ENCODE measurements at regions not wholly inside any gene's neighbourhood (a gene's known extent, or its start where the extent isn't known, plus 50 kb on each side); places are given as distances from the start of the nearest gene placed in this dataset.

DNA sequence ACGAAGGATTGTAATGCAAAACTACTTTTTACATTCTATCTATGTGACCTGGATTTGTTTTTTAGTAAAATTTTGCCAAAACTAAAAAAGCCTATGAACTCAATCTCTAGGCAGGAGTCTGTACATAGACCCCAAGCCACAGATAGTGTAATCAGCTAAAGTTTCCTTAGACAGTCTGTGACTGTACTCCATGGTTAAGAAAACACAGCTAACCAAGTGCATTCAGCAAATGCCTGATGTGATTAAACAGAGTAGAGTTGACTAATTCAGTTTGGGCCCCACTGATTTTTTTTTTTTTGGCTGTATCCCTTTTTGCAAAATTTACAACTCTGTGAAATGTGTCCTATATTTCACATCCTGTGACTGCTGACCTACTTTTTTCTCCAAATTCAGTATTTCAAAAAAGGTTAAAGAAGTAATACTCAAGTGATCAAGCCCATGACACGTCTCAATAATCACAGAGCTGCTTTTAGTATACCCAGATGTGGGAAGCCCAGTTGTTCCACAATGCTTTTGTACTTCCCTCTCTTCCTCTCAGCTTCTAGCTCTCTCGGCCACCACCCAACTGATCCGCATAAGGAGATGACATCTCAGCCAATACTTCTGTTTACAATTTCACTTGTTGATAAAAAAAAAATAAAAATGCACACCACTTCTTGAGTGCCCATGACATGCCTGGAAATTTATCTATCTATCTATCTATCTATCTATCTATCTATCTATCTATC lies 108.8 kb upstream of the TBX18 start:
- TF ChIP-seq, protein P1, sequence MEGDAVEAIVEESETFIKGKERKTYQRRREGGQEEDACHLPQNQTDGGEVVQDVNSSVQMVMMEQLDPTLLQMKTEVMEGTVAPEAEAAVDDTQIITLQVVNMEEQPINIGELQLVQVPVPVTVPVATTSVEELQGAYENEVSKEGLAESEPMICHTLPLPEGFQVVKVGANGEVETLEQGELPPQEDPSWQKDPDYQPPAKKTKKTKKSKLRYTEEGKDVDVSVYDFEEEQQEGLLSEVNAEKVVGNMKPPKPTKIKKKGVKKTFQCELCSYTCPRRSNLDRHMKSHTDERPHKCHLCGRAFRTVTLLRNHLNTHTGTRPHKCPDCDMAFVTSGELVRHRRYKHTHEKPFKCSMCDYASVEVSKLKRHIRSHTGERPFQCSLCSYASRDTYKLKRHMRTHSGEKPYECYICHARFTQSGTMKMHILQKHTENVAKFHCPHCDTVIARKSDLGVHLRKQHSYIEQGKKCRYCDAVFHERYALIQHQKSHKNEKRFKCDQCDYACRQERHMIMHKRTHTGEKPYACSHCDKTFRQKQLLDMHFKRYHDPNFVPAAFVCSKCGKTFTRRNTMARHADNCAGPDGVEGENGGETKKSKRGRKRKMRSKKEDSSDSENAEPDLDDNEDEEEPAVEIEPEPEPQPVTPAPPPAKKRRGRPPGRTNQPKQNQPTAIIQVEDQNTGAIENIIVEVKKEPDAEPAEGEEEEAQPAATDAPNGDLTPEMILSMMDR (IDR thresholded peaks at IDR 0.05; ENCODE audit: low read depth, low read length, missing input control), result no peak
- no peak for TF ChIP-seq REST (IDR thresholded peaks at IDR 0.05)
